ENCODE measurements at regions not wholly inside any gene's neighbourhood (a gene's known extent, or its start where the extent isn't known, plus 50 kb on each side); places are given as distances from the start of the nearest gene placed in this dataset.

DNA sequence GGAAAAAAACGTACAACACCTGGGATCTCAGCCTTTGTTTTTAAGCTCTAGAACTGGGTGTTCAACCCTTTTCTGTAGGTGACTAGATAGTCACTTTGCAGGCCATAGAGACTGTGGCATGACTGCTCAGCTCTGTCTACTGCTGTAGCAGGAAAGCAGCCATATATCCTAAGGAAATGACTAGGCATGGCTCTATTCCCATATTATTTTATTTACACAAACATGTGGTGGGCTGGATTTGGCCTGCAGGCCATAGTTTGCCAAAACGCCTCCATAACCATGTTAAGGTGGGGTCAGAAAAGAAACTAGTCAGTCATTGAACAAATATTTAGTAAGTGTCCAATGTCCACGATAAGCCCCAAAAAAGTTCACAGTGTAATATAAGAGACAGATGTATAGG, 452.5 kb downstream of the MCTP2 start:
- WGBS (ENCODE audit: low lambda C conversion rate), result under 1% methylated on average over 3 of the region's 3 CpGs

More for the DNA sequence above, 452.5 kb downstream of the MCTP2 start:
- TF ChIP-seq U2AF2 (IDR thresholded peaks at IDR 0.05; ENCODE audit: low read depth, low read length), result no peak
- TF ChIP-seq HNRNPLL (IDR thresholded peaks at IDR 0.05; ENCODE audit: low read depth, low read length, poor library complexity, severe bottlenecking), result no peak
- TF ChIP-seq DR1 (CRISPR knock-in tag; IDR thresholded peaks at IDR 0.05), result no peak
- TF ChIP-seq GABPB1 (CRISPR knock-in tag; IDR thresholded peaks at IDR 0.05), result no peak
- no peak for TF ChIP-seq ZNF75D (CRISPR knock-in tag; IDR thresholded peaks at IDR 0.05; ENCODE audit: borderline replicate concordance)
- TF ChIP-seq TARDBP (CRISPR knock-in tag; IDR thresholded peaks at IDR 0.05), result no peak
- TF ChIP-seq, protein P1, sequence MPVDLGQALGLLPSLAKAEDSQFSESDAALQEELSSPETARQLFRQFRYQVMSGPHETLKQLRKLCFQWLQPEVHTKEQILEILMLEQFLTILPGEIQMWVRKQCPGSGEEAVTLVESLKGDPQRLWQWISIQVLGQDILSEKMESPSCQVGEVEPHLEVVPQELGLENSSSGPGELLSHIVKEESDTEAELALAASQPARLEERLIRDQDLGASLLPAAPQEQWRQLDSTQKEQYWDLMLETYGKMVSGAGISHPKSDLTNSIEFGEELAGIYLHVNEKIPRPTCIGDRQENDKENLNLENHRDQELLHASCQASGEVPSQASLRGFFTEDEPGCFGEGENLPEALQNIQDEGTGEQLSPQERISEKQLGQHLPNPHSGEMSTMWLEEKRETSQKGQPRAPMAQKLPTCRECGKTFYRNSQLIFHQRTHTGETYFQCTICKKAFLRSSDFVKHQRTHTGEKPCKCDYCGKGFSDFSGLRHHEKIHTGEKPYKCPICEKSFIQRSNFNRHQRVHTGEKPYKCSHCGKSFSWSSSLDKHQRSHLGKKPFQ (CRISPR knock-in tag; IDR thresholded peaks at IDR 0.05; ENCODE audit: insufficient replicate concordance), result no peak
- TF ChIP-seq ZZZ3 (CRISPR knock-in tag; IDR thresholded peaks at IDR 0.05; ENCODE audit: borderline replicate concordance), result no peak
- no peak for TF ChIP-seq ZNF160 (CRISPR knock-in tag; IDR thresholded peaks at IDR 0.05)
- no peak for TF ChIP-seq IKZF5 (CRISPR knock-in tag; IDR thresholded peaks at IDR 0.05)
- no peak for TF ChIP-seq ZBTB2 (CRISPR knock-in tag; IDR thresholded peaks at IDR 0.05; ENCODE audit: low read depth)
- no peak for TF ChIP-seq YEATS2 (CRISPR knock-in tag; IDR thresholded peaks at IDR 0.05; ENCODE audit: borderline replicate concordance)
- TF ChIP-seq MTERF4 (CRISPR knock-in tag; IDR thresholded peaks at IDR 0.05), result no peak
- TF ChIP-seq SOX6 (IDR thresholded peaks at IDR 0.05), result no peak
- no peak for TF ChIP-seq SOX6 (CRISPR knock-in tag; IDR thresholded peaks at IDR 0.05)
- no peak for TF ChIP-seq NFATC3 (CRISPR knock-in tag; IDR thresholded peaks at IDR 0.05)
- no peak for TF ChIP-seq ZNF207 (IDR thresholded peaks at IDR 0.05; ENCODE audit: borderline replicate concordance)
- no peak for TF ChIP-seq KDM6A (CRISPR knock-in tag; IDR thresholded peaks at IDR 0.05; ENCODE audit: low read depth)
- no peak for TF ChIP-seq HOXA9 (CRISPR knock-in tag; IDR thresholded peaks at IDR 0.05; ENCODE audit: borderline replicate concordance)
- no peak for TF ChIP-seq ZNF136 (CRISPR knock-in tag; IDR thresholded peaks at IDR 0.05; ENCODE audit: low read depth)
- Histone ChIP-seq H3K4me1 (ENCODE audit: insufficient read depth, low read length) (no peaks in the 10 kb centered on the region), H3K36me3 (replicated peaks in 1 of 2; ENCODE audit: control insufficient read depth in 1 of 2, insufficient read depth in 2 of 2, low read length in 2 of 2) (no peaks in the 10 kb centered on the region), H4K20me1 (ENCODE audit: insufficient read depth, low read length) (no peaks in the 10 kb centered on the region), H3K27ac (ENCODE audit: extremely low read length, insufficient read depth, low read length) (no peak overlapping the region), H3K4me3 (replicated peaks in 1 of 3; ENCODE audit: insufficient read depth in 1 of 3, low read depth in 2 of 3, low read length in 3 of 3) (no peak overlapping the region), H3K4me2 (ENCODE audit: low read depth, low read length) (no peak overlapping the region), H3K9me3 (ENCODE audit: low read length) (no peaks in the 10 kb centered on the region), H3K9ac (ENCODE audit: insufficient read depth, low read depth, low read length) (no peak overlapping the region), H3K27me3 (ENCODE audit: control insufficient read depth in 1 of 2, insufficient read depth in 2 of 2, low read length in 2 of 2) (no peaks in the 10 kb centered on the region), H2AFZ (ENCODE audit: low read length) (no peak overlapping the region), H3K79me2 (ENCODE audit: insufficient read depth, low read length) (no peaks in the 10 kb centered on the region)
- intact Hi-C loops (cut with micrococcal nuclease; ENCODE audit: unreplicated experiment), result no loop called here
- ATAC-seq, result no peak
- no TSS peak for BruUV-seq (replicated peaks)
- POLR2A ChIA-PET, result no interaction called here
- in situ Hi-C loops (cut with HindIII; ENCODE audit: extremely low pct_ligation_motif_present, low pct_unique_long_range_greater_than_20kb), result no loop called here
- DNase-seq (ENCODE audit: low spot score), result no peak
- FAIRE-seq, result no peak
- CTCF ChIA-PET (ENCODE audit: low intra/inter-chr PET ratio, low total read pairs), result no interaction called here
